GM23248 (cell line): ENCODE measurements at regions not wholly inside any gene's neighbourhood (a gene's known extent, or its start where the extent isn't known, plus 50 kb on each side); places are given as distances from the start of the nearest gene placed in this dataset.

ENCODE experiments used
- EZH2 ChIP-seq: fragments of 200-600 bp; sonication (generic); IDR thresholded peaks from 2 replicates; pipeline ENCODE4 v1.6.1; 2018; ENCODE audit warnings: antibody characterized with exemption, mild to moderate bottlenecking; ENCODE audit not compliant: insufficient read depth, poor library complexity, severe bottlenecking
- EZH2phosphoT487 ChIP-seq: fragments of 200-600 bp; sonication (generic); IDR thresholded peaks from 2 replicates; pipeline ENCODE4 v1.6.1; 2018; ENCODE audit warnings: antibody characterized with exemption, moderate library complexity, mild to moderate bottlenecking, low read depth; ENCODE audit not compliant: insufficient read depth

DNA sequence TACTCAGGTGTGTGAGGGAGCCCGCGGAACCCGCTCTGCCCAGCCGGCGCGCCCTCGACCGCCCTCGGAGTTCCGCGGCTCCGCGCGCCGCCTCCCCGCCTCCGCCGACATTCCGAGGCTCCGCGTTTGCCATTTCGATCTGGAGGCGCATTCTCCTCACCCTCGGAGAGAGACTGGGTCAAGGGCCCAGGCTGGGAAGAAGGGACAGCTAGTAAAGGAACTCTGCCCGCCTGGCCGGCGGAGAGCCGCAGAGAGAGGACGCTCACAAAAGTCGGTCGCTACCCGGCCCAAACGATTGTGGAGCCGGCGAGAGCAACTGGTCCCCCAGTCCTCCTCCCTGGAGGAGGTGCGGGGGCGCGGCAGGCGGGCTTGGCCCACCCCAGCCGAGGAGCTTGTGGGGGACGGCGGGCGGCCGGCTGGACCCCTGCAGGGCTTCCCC is 74.5 kb upstream of the LEP start:
- TF ChIP-seq EZH2phosphoT487 (no peak), EZH2 (no peak)
